ENCODE measurements at regions not wholly inside any gene's neighbourhood (a gene's known extent, or its start where the extent isn't known, plus 50 kb on each side); places are given as distances from the start of the nearest gene placed in this dataset.
"Not testable (repeated sequence)": the region's sequence is repeated elsewhere in the genome, so short reads cannot be mapped to it uniquely, and the experiment has no call there.

DNA sequence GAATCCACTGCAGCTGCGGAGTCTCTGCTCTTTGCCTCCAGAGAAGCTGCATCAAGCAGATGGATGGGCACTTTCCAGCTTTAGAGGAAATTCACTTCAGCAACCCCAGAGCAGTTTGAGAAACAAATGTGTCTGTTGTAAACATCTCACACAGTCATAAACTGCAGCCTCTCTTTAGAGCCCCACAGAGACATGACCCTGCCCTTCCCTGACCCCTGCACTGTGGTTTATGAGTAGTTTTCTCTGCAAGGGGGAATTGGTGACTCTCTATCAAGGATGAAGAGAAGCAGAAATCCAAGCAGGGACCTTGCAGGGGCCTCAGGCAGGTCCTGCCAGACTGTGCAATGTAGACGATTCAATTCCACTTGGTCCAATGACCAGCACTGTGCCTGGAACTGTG, 160.2 kb downstream of the SH2D4B start:
- DNase-seq = no peak

DNA sequence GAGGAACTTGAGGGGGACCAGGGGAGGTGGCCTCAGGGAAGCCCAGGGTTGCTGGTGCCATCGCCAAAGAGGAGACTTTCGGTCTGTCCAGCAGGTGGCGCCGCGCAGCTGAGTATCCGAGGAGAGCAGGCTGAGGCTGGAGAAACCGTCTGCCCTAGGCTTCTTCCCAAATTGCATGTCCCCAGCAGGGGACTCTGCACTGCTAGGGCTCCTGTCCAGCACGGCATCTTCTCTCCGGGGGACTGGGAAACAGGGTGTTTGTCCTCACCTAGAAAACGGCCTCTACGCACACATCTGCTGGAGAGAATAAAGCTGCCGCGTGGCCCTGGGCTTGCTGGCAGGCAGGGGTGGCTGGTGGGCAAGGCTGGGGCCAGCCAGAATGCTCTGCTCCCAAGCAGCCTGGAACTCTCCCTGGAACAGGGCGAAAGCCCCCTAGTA, 161.9 kb downstream of the SH2D4B start:
- peak; percentile 7 for DNase-seq

DNA sequence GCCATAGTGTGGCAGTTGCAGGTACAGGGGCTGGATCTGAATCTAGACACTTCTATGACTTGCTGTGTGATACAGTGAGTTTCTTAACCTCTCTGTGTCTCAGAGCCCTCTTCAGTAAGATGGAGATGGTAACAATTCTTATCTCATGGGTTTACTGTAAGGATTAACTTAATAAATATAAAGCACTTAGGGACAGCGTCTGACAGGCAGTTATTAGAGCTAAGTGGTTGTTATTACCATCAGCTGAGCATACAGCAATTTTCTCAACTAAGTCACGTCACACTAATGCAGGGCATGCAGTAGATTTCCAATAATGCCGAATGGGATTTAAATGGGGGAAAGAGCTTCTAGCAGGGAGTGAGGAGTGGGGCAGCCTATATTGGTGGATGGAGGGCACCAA, 162.6 kb downstream of the SH2D4B start:
- no peak for DNase-seq

DNA sequence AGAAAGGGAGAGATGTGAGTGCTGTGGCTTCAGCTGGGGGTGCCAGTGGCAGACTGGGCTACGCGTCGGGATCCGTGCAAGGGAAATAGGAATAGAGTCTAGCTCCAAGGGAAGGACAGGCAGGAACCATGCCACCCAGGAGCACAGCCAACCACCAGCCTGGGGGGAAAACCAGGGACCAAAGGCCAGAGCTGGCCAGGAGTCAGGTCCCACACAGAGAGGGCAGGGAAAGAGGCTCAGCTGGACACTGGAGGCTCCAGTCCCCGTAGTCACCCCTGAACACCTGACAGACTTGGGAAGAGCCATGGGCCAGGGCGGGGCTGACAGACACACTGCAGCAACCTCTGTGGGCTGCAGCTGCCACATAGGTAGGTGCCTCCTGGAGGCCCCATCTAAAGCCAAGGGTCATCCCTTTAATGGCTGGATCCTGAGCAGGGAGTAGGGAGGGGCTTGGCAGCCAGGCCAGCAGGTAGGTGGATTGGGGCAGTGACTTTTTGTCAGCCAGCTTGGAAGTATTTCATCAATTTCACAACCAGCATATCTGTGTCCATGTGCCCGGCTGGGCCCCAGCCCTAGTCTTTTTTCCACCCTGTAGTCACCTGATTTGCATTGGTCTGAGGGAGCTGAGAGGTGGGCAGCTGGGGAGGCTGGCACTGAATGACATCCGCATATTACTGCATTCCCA, 163.2 kb downstream of the SH2D4B start:
- DNase-seq = no peak

DNA sequence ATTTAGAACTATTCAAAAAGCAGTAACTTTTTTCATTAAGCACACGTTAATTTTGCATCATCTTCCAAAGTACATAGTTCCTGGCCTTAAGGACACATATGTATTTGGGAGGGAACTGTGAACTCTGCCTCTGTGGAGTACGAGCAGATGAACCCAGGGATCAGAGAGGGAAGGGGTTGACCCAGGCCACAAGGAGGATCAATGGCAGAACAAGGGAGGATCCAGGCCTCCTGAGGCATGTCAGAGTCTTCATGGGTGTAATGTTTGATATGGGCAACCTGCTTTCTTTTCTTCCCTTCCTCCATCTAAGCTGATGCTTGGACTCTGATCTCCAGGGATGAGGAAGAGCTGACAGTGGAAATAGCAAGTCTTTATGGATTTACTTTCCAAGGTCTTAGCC, 164.0 kb downstream of the SH2D4B start:
- DNase-seq = no peak

DNA sequence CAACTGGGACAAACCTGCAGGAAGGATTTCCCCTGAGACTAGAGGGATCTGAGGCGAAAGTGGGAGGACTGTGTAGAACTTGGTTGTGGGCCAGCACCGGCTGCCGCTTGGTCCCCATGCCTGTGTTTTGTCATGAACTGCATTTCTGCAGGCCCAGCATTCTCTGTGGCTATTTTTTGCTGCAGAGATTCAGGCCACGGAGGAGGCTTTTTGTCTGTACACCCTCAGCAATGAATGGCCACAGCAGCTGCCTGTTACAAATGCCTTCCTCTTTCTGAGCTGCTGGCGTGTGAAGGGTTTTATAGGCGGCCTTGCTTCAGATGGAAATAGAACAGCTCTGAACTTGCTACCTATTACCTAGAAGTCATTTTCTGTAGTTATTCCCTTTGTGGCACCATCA, 164.4 kb downstream of the SH2D4B start:
- DNase-seq = no peak

DNA sequence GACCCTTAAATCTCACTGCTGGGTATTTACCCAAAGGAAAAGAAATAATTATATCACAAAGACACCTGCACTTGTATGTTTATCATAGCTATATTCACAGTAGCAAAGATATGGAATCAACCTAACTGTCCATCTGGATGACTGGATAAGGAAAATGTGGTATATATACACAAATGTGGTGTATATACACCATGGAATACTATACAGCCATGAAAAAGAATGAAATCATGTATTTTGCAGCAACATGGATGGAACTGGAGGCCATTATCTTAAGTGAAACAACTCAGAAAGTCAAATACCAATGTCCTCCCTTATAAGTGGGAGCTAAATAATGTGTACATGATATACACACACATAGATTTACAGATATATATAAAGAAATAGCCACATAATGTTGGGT, 168.2 kb downstream of the SH2D4B start:
- DNase-seq = no peak

DNA sequence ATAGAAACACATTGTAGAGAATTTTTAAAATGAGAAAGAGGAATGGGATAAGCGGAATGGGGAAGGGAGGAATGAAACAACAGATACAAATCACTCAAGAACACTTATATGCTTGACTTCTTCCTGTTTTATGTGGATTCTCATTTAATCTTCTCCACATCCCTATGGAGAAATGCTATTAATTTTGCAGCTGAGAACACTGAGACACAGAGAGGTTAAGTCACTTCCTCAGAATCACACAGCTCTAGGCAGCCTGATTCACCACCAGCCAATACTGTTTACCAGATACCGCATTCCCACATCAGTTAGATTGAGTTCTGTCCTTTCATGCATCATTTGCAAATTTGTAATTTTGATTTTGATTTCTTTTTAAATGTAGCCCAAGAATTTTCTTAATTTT, 170.5 kb downstream of the SH2D4B start:
- DNase-seq = no peak

DNA sequence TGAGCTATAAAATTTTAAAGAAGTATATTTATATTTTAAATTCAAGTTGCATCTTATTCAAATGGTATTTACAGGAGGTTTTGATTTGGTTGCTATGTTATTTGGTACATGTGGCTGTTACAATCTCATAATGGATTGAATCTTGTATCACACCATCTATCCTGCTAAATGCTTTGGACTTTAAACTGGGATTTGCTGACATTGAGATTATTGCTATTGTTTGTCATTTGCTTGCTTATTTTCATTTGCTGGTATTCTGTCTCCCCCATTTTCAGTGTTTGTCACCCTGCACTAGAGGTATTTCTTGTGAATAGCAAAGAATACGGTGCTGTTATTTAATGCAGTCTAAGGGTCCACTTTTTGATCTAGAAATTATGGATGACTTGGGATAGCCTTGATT, 171.1 kb downstream of the SH2D4B start:
- DNase-seq = no peak

DNA sequence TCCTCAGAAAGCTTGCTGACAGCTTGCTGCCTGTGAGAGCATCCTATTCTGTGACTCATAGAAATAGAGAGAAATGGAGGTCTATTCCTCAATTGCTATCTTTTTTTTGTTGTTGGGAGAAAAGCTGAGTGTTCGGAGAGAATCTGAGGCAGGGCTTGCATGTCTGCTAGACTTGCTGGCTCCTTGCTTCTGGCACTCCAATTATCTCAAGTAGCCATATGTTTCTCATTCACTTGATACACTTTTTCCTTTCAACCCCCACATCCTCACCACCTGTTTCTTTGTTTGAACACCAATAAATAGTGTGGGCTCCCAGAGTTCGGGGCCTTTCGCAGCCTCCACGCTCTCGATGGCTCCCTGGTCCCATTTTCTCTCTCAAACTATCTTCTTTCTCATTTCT, 172.2 kb downstream of the SH2D4B start:
- DNase-seq = no peak

DNA sequence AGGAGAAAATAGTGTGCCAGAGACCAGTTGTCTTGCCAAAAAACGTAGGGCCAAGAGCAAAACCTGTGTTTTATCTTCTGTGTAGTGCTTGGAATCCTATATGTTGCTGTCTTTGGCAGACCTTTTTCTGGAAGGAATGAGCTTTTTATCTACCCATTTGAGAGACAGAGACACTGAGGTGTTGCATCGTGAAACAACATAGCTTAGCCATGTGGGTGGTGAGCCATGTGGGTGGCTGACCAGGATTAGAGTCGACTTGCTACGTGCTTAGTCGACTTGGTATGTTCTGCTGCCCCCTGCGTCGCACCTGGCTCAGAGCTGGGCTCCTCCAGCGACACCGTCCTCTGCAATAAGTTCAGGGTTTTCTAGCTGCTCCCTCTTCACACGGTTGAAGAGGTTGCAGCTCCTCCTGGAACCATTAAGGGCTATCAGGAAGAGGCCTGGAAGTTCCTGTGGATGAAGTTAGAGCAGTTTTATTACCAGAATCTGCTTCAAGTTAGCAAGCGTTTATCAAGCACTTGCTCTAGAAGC, 175.8 kb downstream of the SH2D4B start:
- DNase-seq = no peak

DNA sequence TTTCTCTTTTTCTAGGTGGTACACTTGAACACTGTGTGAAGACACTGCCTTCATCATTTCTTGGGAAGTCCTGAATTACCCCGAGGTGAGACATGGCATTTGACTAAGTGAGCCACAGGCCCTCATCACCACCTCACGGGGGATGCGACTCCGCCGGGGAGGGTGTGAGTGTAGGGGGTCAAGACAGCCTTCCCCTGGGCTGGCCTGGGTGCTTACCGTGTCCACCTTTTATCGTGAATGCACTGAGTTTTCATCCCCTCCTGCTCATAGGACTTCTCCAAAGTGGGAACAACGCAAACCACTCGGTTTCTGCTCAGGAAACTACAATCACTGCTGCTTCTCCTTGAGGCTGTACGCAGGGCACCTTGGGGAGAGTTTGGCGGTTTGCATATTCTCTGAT, 176.9 kb downstream of the SH2D4B start:
- DNase-seq = no peak

DNA sequence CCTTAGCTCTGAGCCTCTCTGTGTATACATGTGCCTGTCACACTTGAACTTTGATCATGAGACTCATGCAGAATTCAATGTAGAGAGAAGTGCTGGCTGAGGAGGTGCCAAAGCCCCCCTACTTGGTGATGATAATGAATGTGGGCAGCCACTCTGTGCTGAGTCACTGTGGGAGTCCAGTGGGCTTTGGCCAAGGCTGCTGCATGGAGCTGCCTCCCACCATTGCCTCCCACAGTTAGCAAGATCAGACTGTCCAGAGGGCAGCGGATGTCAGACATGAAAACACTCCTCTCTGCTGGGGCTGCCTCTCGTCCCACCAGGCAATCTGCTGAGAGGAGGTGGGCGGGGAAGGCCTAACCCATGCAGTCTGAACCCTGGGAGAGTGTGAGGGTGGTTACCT, 180.3 kb downstream of the SH2D4B start:
- DNase-seq = no peak

DNA sequence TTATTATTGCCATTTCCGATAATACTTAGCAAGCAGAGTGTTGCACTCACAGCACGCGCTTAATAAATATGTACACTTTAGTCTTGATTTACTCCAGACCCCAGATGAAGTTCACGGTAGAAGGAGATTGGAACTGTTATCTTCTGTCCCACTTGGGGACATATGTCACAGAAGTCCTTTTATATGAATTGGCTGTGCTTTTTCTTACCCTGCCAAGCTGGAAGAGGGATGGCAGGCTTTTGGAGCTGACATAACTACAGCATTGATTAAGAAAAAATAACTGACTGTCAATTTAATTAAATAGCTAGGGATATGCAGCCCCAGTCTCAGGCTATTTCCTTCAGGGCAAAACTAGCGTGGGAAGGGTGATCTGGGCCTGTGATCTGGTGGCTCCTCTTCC, 182.2 kb downstream of the SH2D4B start:
- DNase-seq = no peak

DNA sequence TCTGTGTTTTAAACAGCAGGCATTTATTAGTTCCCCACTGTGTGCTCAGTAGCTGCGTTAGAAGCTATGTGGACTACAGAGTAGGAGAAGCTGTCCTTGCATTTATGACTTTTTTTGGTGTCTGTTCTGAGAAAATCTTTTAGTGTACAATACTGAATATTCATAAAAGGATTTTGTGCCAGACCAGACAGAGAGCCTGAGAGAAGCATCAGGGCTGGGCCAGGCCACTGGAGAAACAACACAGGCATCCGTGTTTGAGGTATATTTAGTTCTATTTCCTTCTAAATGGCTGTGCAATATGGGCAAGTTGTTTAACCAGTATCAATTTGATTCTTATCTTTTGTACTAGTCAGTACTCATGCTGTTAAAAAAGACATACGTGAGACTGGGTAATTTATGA, 182.8 kb downstream of the SH2D4B start:
- DNase-seq = no peak

DNA sequence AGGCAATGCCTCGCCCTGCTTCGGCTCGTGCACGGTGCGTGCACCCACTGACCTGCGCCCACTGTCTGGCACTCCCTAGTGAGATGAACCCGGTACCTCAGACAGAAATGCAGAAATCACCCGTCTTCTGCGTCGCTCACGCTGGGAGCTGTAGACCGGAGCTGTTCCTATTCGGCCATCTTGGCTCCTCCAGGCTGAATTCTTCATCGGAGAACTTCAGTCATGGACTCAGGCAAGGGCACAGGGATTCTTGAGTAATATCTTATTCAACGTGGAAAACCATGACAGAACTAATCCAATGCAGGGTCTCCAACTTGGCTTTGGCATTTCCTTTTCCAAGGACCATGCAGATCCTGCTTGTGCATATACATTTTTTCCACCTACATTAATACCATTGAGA, 190.7 kb downstream of the SH2D4B start:
- not testable (repeated sequence) for DNase-seq

DNA sequence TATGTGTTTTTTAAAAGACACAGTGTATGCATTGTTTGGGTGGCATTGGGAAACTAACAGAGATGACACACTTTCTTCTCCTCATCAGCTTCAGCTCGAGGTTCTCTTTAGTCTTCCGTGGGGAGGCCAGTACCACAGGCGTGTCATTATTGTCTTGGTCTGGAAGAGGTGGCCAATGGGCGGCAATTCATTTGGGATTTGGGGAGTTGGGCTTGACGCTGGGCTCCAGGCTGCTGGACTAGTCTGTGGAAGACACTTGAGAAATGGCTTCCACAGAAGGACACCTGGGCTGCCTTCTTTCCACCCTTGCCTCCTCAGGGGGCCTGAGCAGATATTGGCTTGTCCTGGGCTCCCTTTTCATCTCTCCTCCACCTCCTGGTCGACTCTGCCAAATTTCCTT, 192.2 kb downstream of the SH2D4B start:
- no peak for DNase-seq

DNA sequence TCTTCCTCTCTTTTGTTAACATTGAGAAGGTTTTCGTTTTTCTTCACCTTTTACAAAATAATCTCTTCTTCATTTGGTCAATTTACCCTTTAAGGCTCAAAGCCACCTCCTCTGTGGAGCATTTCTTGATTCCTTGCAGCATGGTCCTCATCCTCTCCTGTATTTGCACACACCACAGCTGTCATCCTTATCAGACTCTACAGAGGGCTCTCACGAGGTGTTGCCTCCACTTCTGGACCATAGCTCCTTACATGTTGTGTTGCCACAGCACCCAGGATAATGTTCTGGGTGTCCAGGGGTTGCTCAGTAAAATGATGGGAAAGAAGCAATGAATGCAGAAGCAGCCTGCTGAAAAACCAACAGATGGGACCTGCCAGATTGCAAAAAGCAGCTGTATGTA, 192.8 kb downstream of the SH2D4B start:
- DNase-seq = no peak

DNA sequence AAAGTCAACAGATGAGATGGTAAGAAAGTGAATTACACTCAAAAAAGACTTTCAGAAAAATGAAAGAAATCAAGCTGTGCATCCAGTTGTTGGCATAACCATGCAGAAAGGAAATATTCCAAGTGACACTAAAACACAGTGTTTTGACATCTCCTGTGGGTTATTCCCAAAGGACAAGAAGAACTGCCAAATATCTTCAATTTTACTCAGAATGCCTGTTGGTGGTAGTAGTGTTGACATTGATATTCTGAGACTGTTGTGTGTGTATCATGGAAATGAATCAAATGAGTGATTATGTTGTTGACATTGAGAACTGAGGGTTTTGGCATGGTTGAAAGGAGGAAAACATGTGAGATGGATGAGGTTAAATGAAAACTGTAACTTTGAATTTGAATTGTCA, 196.9 kb downstream of the SH2D4B start:
- DNase-seq = no peak

DNA sequence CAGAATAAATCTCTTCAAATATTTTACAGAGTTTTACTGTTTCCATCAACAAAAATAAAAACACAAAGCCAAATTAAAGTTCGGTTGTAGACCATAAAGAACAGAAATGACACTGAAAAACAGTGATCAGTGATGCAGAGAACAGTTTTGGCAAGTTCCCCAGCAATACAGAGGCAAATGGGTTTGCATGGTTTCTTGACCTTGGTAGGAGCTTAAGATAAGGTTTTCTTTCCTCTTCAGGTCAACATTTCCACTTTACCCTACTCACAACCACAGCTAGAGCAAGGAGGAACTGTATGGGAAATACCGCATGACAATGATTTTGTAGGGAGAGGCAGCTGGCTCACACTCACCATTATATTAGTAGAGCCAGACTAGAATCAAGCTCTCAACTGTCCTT, 199.5 kb downstream of the SH2D4B start:
- DNase-seq = no peak

DNA sequence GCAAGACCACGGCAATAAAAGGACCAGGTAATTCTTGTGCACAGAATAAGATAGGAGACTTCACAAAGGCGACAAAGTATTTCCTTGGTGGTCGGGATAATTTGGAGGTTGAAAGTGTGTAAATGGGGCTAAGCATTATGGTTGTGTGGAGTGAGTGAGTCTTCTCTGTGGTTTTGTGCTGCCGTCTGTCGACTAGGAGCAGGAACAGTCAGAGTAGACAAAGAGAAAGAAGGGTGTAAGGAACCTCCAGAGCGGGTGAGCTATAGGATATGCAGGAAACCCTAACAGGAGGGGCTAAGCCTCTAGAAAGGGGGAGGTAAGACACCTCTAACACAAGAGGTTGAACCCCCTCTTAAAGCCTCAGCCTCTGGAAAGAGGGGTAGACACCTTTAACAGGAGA, 201.6 kb downstream of the SH2D4B start:
- no peak for DNase-seq

DNA sequence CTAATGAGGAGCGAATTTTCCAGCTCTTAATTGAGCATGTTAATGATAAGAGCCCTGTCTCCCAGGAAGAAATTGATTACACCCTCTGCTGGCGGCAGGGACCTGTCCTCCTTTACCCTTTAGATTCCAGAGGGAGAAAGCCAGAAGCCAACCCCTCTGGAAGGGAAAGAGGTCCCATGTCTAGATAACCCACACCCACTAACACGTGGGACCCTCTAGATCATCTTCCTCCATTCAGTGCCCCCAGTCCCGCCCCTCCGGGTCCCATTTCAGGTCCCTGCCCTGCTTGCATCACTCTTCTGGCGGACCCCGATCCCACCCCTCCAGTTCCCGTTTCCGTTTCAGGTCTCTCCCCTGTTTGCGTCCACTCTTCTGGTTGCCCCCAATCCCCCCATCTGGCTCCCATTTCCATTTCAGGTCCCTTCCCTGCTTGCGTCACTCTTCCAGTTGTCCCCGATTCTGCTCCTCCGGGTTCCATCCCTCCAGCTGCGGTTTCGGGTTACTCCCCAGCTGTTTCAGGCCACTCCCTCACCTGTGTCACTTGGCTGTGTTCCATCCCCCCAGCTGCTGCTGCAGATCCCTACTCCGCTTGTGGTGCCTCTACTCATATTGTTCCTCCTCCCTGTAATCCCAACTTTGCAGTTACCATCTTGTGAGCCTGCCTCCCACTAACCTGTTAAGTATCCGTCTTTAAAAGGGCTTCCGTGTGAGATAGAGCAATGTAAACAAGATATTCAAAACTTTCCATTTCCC, 202.4 kb downstream of the SH2D4B start:
- peak; percentile 6 for DNase-seq

DNA sequence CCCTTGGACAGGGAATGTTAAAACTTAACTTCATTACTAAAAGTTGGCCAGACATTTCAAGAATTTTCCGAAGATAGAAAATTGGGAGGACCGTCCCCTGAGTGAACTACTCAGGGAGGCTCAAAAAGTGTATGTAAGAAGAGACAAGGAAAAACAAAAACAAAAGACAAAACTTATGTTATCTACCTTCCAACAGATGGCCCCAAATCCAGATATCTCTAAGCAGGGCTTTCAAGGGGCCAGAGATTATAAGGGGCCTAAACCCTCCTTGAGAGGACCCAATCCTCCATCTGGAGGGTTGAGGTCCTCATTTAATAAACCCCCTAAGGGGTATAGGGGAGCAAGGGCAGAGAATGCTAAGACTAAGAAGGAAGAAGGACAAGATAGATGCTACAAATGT, 203.6 kb downstream of the SH2D4B start:
- DNase-seq = no peak

DNA sequence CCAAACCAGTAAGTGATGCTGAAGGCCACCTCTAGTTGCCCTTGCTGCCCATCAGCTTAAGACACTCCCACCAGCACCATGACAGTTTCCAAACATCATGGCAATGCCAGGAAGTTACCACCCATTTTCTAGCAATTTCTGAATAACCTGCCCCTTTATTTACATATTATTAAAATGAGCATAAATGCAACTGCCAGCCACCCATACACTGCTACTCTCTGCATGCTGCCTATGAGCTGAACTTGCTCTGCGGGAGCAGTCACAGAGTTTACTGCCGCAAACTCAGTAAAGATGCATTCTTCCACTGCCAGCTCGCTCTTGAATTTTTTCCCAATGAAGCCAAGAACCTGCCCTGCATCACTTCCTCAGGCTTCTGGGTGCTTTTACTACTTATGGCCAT, 212.6 kb downstream of the SH2D4B start:
- no peak for DNase-seq

DNA sequence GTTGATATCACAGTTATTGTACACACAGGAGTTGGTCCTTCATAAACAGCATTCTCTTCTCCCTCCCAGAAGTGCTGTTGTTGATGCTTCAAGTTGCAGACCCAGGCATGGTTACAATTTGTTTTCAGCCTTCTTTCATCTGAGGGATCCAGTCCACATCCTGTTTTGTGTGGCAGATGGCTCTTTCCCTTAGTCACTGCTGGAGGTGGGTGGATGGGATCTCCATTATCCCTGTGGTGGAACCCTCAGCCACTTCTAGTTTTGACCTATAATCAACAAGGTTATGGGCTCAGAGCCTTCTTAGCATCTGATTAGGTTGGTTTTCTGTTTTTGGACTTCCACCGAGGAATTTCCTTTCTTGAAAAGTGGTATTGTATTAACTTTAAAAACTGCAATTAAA, 214.2 kb downstream of the SH2D4B start:
- DNase-seq = no peak
